ENCODE measurements at regions not wholly inside any gene's neighbourhood (a gene's known extent, or its start where the extent isn't known, plus 50 kb on each side); places are given as distances from the start of the nearest gene placed in this dataset.

DNA sequence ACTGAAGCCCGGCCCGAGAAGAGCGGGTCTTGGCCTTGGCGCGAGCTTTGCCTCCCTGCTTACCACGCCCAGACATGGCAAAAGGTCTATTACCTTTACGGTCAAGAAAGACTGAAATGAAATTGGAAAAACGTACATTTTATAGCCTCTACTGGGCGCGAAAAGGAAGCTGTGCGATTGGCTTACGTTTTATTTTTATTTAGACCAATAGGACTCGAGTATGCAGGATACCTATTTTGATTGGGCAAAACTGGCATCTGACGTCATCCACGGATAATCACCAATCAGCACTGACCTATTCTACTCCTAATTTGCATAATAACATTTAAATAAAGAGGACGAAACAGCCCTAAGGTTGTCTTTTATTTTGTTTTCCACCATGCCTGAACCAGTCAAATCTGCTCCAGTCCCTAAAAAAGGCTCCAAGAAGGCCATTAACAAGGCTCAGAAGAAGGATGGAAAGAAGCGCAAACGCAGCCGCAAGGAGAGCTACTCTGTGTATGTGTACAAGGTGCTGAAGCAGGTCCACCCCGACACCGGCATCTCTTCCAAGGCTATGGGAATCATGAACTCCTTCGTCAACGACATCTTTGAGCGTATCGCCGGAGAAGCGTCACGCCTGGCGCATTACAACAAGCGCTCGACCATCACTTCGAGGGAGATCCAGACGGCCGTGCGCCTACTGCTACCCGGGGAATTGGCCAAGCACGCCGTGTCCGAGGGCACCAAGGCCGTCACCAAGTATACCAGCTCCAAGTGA lies 97.4 kb downstream of the OR2B2 start:
- TF ChIP-seq FOXP2 (optimal IDR thresholded peaks at IDR 0.05; ENCODE audit: borderline replicate concordance, extremely low read depth, extremely low read length, insufficient read depth) (no peak), SIN3A (IDR thresholded peaks at IDR 0.05; ENCODE audit: borderline replicate concordance, insufficient read depth, low read length) (no peak), TAF1 (IDR thresholded peaks at IDR 0.05; ENCODE audit: borderline replicate concordance, insufficient read depth, low read length) (no peak), POLR2AphosphoS5 (IDR thresholded peaks at IDR 0.05; ENCODE audit: low read depth, low read length) (peak; percentile 55; the same call in 1 of the 2 replicates)
- TF ChIP-seq, protein P1, sequence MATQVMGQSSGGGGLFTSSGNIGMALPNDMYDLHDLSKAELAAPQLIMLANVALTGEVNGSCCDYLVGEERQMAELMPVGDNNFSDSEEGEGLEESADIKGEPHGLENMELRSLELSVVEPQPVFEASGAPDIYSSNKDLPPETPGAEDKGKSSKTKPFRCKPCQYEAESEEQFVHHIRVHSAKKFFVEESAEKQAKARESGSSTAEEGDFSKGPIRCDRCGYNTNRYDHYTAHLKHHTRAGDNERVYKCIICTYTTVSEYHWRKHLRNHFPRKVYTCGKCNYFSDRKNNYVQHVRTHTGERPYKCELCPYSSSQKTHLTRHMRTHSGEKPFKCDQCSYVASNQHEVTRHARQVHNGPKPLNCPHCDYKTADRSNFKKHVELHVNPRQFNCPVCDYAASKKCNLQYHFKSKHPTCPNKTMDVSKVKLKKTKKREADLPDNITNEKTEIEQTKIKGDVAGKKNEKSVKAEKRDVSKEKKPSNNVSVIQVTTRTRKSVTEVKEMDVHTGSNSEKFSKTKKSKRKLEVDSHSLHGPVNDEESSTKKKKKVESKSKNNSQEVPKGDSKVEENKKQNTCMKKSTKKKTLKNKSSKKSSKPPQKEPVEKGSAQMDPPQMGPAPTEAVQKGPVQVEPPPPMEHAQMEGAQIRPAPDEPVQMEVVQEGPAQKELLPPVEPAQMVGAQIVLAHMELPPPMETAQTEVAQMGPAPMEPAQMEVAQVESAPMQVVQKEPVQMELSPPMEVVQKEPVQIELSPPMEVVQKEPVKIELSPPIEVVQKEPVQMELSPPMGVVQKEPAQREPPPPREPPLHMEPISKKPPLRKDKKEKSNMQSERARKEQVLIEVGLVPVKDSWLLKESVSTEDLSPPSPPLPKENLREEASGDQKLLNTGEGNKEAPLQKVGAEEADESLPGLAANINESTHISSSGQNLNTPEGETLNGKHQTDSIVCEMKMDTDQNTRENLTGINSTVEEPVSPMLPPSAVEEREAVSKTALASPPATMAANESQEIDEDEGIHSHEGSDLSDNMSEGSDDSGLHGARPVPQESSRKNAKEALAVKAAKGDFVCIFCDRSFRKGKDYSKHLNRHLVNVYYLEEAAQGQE (IDR thresholded peaks at IDR 0.05; ENCODE audit: insufficient read depth in 1 of 2, low read depth in 2 of 2, low read length in 2 of 2): no peak

- TF ChIP-seq, protein P1 (IDR thresholded peaks at IDR 0.05; ENCODE audit: insufficient read depth in 1 of 2, low read depth in 2 of 2, low read length in 2 of 2): no peak
- TF ChIP-seq FOXP2 (optimal IDR thresholded peaks at IDR 0.05; ENCODE audit: borderline replicate concordance, extremely low read depth, extremely low read length, insufficient read depth) (no peak), TAF1 (IDR thresholded peaks at IDR 0.05; ENCODE audit: borderline replicate concordance, insufficient read depth, low read length) (no peak), SIN3A (IDR thresholded peaks at IDR 0.05; ENCODE audit: borderline replicate concordance, insufficient read depth, low read length) (no peak), POLR2AphosphoS5 (IDR thresholded peaks at IDR 0.05; ENCODE audit: low read depth, low read length) (no peak)
These were observed 99.2 kb downstream of the OR2B2 start for GRCh38 chr6:27812805-27813492.

GRCh38 chr6:27812078-27812804 lies 100.0 kb downstream of the OR2B2 start:
- no peak for TF ChIP-seq SIN3A (IDR thresholded peaks at IDR 0.05; ENCODE audit: borderline replicate concordance, insufficient read depth, low read length)
- no peak for TF ChIP-seq FOXP2 (optimal IDR thresholded peaks at IDR 0.05; ENCODE audit: borderline replicate concordance, extremely low read depth, extremely low read length, insufficient read depth)
- no peak for TF ChIP-seq POLR2AphosphoS5 (IDR thresholded peaks at IDR 0.05; ENCODE audit: low read depth, low read length)
- TF ChIP-seq, protein P1 (IDR thresholded peaks at IDR 0.05; ENCODE audit: insufficient read depth in 1 of 2, low read depth in 2 of 2, low read length in 2 of 2): no peak
- TF ChIP-seq TAF1 (IDR thresholded peaks at IDR 0.05; ENCODE audit: borderline replicate concordance, insufficient read depth, low read length): no peak

- TF ChIP-seq FOXP2 (optimal IDR thresholded peaks at IDR 0.05; ENCODE audit: borderline replicate concordance, extremely low read depth, extremely low read length, insufficient read depth): no peak
- TF ChIP-seq TAF1 (IDR thresholded peaks at IDR 0.05; ENCODE audit: borderline replicate concordance, insufficient read depth, low read length): no peak
- TF ChIP-seq, protein P1 (IDR thresholded peaks at IDR 0.05; ENCODE audit: insufficient read depth in 1 of 2, low read depth in 2 of 2, low read length in 2 of 2): no peak
- TF ChIP-seq SIN3A (IDR thresholded peaks at IDR 0.05; ENCODE audit: borderline replicate concordance, insufficient read depth, low read length): no peak
- TF ChIP-seq POLR2AphosphoS5 (IDR thresholded peaks at IDR 0.05; ENCODE audit: low read depth, low read length): no peak
These were observed 100.8 kb downstream of the OR2B2 start for GRCh38 chr6:27811451-27811772.
